IPS-NIHi7 (cell line): ENCODE measurements at regions not wholly inside any gene's neighbourhood (a gene's known extent, or its start where the extent isn't known, plus 50 kb on each side); places are given as distances from the start of the nearest gene placed in this dataset.

ENCODE experiments used
- DNase-seq: peaks from one replicate; pipeline ENCODE4 v3.0.0; 2012; ENCODE audit warnings: mixed read lengths; ENCODE audit errors: extremely low spot score

- DNase-seq: no peak
These were observed 213.0 kb downstream of the PDCD6IP start for GRCh38 chr3:34011171-34012101.

DNA sequence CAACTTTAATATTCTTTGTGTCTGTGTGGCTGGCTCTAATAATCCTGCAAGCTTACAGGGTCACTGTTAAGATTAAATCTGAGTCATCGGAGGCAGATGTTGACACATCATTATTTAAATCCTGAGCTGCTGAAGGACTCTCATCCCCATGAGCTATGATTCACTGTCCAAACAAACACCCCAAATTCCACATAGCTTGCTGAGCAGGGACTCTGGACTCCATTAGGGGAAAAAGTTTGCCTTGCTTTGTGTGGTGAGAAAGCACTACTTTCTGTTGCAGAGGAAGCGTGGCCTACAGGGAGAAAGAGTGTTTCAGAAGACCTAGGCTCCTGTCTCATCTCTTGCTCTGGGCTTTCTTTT, 213.7 kb downstream of the PDCD6IP start:
- DNase-seq: peak; percentile 41

- DNase-seq: no peak
These were observed 215.6 kb downstream of the PDCD6IP start for GRCh38 chr3:34013818-34014570.

DNA sequence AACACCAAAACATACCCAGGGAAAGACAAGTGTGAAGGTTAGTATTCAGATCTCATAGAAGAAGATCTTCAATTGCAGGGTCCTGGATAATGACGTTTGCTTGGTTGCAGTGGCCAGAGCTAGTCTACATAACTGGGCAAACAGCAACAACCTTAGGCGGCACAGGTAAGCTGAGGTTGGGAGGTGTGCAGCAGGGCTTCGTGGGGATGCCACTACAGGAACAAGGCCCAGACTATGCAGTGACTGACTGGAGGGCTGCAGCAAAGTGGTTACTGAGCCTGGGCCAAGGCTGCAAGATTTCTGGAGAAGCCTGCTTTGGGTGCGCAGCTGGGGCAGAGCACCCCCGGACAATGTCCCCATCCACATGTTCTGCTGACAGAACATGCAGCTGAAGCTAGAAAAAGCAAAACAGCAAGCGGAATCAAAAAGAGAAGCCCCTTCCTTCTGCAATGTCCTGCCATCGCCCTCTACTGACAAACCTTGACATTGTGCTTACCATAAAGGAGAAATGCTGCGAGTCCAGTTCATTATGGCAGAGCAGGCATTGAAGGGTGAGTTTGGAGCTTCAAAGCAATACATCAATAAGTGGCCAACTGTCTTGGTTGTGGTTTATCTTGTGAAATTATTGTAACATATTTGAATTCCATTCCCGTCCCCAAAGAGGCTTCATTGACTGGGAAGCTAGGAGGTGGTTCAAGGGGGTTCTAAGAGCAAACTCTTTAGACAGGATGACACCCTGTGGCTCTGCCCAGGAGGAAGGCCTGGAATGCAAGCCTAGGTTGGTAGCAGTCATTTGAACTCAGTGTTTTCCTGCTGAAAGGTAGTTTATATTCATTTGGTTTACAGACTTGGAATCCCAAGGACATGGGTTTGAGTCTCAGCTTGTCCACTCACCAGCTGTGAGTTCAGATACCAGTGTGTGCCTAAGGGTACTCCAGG, 217.0 kb downstream of the PDCD6IP start:
- DNase-seq: peak; percentile 67

DNA sequence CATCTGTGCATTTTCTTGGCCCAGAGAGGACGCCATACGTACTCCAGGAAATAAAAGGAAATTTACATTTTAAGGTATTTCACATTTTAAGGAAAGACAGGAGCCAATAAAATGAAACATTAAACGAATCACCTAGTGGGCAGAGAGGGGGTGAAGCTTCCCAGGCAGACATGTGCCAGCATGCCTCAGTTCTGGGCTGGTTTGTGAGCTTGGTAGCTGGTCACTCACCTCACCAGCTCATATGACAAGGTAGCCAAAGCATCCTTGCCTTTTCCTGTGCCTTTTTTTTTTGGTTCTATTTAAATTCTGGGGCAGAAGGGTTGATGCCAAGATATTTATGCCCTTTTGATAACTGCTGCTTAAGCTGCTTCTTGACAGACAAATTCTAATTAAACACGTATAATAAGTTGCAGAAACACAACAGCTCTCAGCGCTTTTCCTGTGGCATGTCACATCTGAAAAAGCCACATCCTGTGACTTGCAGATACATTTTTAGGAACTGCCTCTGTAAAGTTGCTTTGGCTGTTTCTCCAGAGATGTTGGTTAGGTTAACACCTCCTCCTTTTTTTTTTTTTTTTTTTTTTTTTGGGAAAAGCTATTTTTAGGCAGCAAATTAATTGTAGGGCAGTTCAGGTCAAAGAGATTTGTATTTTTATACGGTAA, 218.6 kb downstream of the PDCD6IP start:
- DNase-seq: no peak

- no peak for DNase-seq
These were observed 219.3 kb downstream of the PDCD6IP start for GRCh38 chr3:34017757-34018156.

GRCh38 chr3:34019158-34019557, 220.7 kb downstream of the PDCD6IP start:
- no peak for DNase-seq

DNA sequence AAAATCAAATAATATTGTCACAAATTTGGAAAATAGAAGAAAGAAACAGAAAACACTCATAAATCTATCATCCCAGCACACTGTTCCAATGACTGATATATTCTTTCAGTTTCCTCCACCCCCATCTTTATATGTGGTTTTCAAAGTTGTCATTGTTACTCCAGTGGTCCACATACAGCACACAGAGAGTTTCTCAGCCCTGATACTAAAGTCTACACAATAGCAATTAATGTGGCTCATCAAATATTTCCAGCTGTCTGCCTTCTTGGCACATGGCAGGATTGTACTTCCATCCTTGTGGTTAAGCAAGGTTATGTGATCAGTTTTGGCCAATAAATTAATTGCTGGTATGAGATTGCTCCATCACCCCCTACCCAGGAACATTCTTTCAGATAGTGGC, 221.7 kb downstream of the PDCD6IP start:
- DNase-seq: no peak

- DNase-seq: no peak
These were observed 222.6 kb downstream of the PDCD6IP start for GRCh38 chr3:34020726-34021680.

- DNase-seq: no peak
These were observed 223.7 kb downstream of the PDCD6IP start for GRCh38 chr3:34022147-34022546.

GRCh38 chr3:34024447-34025240, 226.2 kb downstream of the PDCD6IP start:
- no peak for DNase-seq

- no peak for DNase-seq
These were observed 235.4 kb downstream of the PDCD6IP start for GRCh38 chr3:34033839-34034238.

DNA sequence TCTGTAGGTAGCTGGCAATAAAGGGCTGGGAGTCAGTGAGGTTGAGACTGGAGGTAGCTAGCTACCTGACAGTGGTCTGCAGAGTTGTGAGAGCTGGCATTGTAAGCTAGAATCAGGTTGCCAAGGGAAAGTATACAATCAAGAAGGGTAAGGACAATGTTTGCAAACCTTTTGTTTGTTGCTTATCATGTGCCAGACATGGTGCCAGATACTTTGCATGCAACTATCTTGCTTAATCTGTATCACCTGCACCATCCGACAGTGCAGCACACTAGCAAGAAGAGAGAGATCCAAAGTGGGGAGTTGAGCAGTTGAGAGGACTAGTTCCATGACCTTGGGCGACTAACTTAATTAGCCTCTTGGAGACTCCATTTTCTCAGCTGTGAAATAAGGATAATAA, 236.4 kb downstream of the PDCD6IP start:
- DNase-seq: no peak

- no peak for DNase-seq
These were observed 237.3 kb downstream of the PDCD6IP start for GRCh38 chr3:34035775-34036174.

DNA sequence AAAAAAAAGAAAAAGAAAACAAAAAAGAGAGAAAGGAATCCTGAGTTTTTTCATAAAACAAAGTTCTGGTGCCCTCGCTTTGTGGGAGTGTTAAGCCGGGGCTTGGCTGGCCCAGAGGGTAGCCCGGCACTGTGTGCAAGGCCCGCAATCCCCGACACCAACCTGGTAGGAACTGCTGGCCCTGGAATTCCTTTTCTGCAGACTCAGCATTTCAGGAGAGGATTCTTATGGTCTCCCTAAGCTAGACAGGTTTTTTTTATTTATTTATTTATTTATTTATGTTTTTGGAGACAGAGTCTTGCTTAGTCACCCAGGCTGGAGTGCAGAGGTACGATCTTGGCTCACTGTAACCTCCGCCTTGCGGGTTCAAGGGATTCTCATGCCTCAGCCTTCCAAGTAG, 238.8 kb downstream of the PDCD6IP start:
- no peak for DNase-seq

DNA sequence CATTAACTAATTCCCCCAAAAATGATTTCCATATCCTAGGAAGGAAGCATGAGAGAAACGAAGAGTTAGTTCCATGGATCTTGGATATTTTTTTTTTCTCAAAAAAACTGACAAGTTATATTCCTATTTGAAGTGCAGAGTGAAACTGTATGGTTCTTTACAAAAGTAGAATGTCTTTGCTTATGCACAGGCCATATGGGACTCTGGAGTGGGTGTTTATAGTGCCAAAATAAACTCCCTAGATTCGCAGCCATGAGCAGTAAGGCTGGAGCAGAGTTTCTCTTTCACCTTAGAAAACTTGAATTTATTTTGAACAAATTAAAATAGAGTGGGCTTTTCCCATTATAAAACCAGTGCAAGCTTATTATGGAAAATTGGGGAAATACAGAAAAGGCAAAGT, 239.7 kb downstream of the PDCD6IP start:
- DNase-seq: no peak

GRCh38 chr3:34046154-34046553, 247.7 kb downstream of the PDCD6IP start:
- no peak for DNase-seq

DNA sequence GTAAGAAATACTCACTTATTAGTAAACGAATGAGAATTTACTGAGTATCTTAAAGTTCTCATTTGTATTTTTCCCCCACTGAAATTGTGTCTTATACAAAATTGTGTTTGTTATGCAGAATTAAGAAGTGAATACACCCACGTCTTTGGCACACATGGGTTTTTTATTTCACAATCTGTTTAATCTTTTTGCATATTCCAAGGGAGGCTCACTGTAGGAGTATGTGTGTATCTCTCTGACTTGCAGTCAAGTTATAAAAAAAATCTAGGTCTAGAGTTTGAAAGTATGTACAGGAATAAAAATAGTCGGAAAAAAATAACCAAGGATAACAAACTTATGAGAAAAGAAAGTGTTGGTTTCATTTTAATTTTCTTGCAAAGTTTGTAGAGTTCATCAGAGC, 255.2 kb downstream of the PDCD6IP start:
- DNase-seq: no peak

- DNase-seq: no peak
These were observed 257.9 kb downstream of the PDCD6IP start for GRCh38 chr3:34056181-34056910.
